Activated naive CD4-positive, alpha-beta T cell treated with anti-CD3 and anti-CD28 coated beads, Interleukin-2, amount 10 ng/mL, durations not matched to agents 7 days and 5 days (primary cell): ENCODE measurements at regions not wholly inside any gene's neighbourhood (a gene's known extent, or its start where the extent isn't known, plus 50 kb on each side); places are given as distances from the start of the nearest gene placed in this dataset.

ENCODE experiments used
- CTCF ChIA-PET: fragments of 350-600 bp; sonication (Branson Sonifier 250); formaldehyde crosslinking; loops from one replicate; lab custom pipeline; 2021; ENCODE audit warnings: antibody characterized with exemption; lab: Charles Lee
- DNase-seq: peaks from one replicate; pipeline ENCODE4 v3.0.0-alpha.2; 2020
- H3K27ac Mint-ChIP-seq: one replicate; pipeline ENCODE4 v1.8.0; 2021; ENCODE audit warnings: mild to moderate bottlenecking, moderate library complexity, mixed read lengths
- H3K27me3 Mint-ChIP-seq: one replicate; pipeline ENCODE4 v1.8.0; 2021; ENCODE audit warnings: mild to moderate bottlenecking, mixed read lengths
- H3K36me3 Mint-ChIP-seq: one replicate; pipeline ENCODE4 v1.8.0; 2021; ENCODE audit warnings: mixed read lengths
- H3K4me1 Mint-ChIP-seq: one replicate; pipeline ENCODE4 v1.8.0; 2021; ENCODE audit warnings: mixed read lengths
- H3K4me3 Mint-ChIP-seq: one replicate; pipeline ENCODE4 v1.8.0; 2021; ENCODE audit warnings: mild to moderate bottlenecking, moderate library complexity, mixed read lengths
- H3K9me3 Mint-ChIP-seq: one replicate; pipeline ENCODE4 v1.8.0; 2021; ENCODE audit warnings: mixed read lengths

DNA sequence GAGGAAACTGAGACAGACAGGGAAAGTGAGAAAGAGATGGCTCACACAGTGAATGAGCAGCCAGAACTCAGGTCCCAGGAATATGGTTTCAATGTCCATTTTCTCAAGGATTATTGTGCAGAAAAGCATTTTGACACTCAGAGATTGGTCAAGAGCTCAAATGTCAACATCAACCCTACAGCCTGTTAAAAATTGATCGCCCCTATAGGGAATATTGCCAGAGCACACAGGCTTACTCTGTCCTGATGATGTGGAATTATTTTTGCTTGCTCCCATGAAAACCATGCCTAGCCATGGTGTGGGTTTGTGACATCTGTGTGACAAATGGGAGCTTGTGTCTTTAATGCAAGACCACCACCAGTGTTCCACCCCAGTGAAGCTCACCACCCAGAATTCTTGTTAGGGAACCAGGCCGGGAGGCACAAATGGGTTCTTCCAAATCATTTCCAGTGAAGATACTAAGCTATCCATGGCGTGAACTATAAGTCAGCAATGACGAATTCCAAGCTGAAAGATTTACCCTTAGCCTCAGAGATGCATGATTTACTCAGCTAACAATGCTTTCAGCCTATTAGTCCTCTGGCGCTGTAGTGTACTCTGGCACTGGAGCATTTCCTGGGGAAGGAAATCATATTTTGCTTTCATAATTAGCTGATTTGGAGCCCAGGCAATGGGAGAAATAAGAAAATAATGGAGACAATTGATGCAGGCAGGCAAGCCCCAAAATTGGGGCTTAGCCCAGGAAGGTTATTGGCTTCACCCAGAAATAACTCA, 1188.2 kb upstream of the TMEM132C start:
- H3K9me3 Mint-ChIP-seq = no peaks in the 10 kb centered on the region
- no peak overlapping the region for H3K27ac Mint-ChIP-seq
- H3K4me3 Mint-ChIP-seq = no peak overlapping the region
- DNase-seq = no peak
- no peaks in the 10 kb centered on the region for H3K36me3 Mint-ChIP-seq
- CTCF ChIA-PET = no interaction called here
- H3K4me1 Mint-ChIP-seq = peaks cover 8% of the 10 kb centered on the region
- H3K27me3 Mint-ChIP-seq = peaks cover 9% of the 10 kb centered on the region

DNA sequence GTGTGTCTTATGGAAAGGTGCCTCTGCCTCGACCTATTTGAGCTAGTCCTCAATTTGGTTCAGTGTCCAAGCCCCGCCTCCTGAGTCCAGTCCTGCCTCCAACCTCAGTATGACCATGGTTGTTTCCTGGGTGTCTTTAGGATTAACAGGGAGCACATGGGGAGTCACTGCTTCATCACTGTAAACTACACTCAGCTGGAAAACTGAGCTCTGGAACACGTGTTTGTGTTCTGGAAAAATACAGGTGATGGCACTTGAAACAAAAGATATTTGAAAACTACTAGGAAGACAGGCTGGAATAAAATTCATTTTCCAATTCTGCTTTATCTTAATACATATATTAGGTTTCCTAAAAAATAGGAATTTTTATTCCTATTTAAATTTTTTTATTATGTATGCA, 1187.3 kb upstream of the TMEM132C start:
- no peak for DNase-seq
- Mint-ChIP-seq H3K4me3 (no peak overlapping the region), H3K9me3 (no peaks in the 10 kb centered on the region), H3K27ac (no peak overlapping the region), H3K27me3 (peaks cover 9% of the 10 kb centered on the region), H3K4me1 (peaks cover 8% of the 10 kb centered on the region), H3K36me3 (no peaks in the 10 kb centered on the region)
- CTCF ChIA-PET = no interaction called here

DNA sequence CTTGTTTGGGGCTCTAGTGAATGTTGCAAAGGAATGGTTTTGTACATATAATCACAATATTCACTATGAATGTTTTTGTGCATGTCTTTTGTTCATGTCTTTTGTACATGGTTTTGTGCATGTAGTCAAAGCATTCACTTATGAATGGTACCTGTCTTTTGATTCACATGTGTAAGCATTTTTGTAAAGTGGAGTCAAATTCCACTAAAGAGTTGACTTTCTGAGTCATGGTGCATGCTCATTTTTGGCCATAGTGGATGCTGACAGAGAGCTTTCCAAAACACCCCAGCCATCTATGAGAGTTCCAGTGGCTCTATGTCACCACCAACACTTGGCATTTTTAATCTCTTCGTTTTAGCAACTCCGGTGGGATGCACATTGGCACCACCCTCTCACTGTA, 1185.9 kb upstream of the TMEM132C start:
- Mint-ChIP-seq H3K27me3 (peaks cover 9% of the 10 kb centered on the region), H3K27ac (no peak overlapping the region)

DNA sequence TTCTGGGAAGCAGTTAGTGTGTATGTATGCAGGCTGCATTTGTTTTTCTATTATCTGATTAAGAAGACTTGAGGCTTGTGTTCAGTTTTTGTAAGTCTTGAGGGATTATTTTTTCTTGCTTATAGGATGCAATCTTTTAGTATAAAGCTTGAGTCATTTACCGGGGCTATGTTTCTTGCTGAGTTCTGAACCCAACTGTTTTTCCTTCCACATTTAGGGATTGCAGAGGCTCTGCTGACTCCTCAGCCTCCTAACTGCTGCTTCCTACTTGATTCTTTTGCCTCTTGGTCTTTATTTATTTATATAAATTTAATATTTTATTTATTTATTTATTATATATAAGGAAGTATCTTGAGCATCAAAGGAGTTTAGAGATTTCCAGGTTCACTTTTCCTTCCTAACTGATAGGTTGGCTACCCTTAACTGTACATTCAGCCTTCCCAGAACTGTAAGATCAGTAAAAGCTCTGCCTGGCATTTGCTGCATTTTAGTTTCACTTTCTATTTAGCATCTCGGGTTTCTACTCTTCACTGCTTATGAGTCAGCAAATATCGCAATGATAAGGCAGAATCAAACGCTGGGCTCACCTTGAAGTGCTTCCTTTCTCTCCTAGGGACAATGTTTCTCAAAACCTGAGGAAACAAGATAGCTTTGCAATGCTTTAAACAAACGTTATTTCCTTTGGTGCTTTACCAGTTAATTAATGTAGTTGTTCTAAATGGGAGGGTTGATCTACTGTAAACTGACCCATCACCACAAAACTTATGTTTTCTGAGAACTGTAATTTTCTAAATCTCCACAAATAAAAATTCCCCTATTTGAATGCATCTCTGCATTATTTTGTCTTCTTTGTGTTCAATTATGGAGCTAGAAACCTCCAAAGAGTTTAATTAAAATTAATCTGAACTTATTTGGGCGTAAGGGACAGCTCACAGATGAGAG, 1183.7 kb upstream of the TMEM132C start:
- Mint-ChIP-seq H3K27ac (peak overlapping the region; percentile 69), H3K4me1 (peaks cover 8% of the 10 kb centered on the region), H3K36me3 (no peaks in the 10 kb centered on the region), H3K27me3 (no peaks in the 10 kb centered on the region), H3K4me3 (peak overlapping the region; percentile 51), H3K9me3 (no peaks in the 10 kb centered on the region)
- CTCF ChIA-PET = interaction anchor here (1.4 kb wide), 1 partner anchor 26 kb away, joined by 4 read pairs; no protein-coding TSS in a partner anchor
- peak; percentile 29 for DNase-seq

More for the DNA sequence above, 1185.9 kb upstream of the TMEM132C start:
- CTCF ChIA-PET = no interaction called here
- DNase-seq = no peak
- Mint-ChIP-seq H3K4me1 (peaks cover 8% of the 10 kb centered on the region), H3K4me3 (no peak overlapping the region), H3K9me3 (no peaks in the 10 kb centered on the region), H3K36me3 (no peaks in the 10 kb centered on the region)

DNA sequence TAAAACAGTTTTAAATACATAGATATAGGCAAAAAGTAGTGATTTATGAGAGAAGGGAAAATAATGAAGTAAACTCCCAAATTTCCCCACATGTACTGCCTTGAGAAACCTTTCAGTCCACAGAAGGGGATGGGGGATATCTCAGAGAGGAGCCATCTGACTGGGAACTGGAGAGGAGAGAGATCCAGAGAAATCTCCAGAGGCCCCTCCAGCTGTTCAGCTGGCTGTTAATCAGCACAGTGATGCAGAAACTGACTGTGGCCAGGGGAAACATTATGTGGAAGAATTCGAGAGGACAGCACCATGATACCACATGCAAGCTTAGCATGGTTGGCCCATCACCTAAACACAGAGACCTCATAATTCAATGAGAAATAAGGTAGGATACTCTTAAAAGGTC, 1165.9 kb upstream of the TMEM132C start:
- Mint-ChIP-seq H3K4me1 (no peaks in the 10 kb centered on the region), H3K36me3 (no peaks in the 10 kb centered on the region), H3K9me3 (no peaks in the 10 kb centered on the region), H3K4me3 (no peak overlapping the region), H3K27ac (no peak overlapping the region), H3K27me3 (no peaks in the 10 kb centered on the region)
- CTCF ChIA-PET = no interaction called here
- DNase-seq = no peak

DNA sequence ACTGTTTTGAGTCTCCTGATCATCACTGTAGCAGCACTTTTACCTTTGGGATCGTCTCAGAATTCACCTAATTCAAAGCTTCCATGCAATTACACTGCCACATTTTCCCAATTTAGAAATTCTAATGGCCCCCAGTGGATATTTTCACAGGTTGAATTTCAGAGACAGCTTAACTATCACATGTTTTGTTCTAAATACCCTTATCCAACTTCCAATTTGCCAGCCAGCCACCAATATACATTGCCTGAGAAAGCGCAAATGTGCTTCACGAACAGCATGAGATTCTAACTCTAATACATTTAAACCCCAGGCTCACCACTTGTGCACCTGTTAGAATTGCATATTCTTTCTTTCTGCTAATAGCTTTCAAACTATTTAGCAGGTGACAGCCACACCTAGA, 1160.9 kb upstream of the TMEM132C start:
- Mint-ChIP-seq H3K36me3 (no peaks in the 10 kb centered on the region), H3K27ac (no peak overlapping the region), H3K4me1 (no peaks in the 10 kb centered on the region), H3K4me3 (no peak overlapping the region), H3K27me3 (peaks cover 3% of the 10 kb centered on the region), H3K9me3 (no peaks in the 10 kb centered on the region)
- no peak for DNase-seq
- CTCF ChIA-PET = interaction anchor here (0.7 to 3.8 kb wide), 2 partner anchors 67 to 275 kb away, joined by 3 to 15 read pairs; no protein-coding TSS in a partner anchor

DNA sequence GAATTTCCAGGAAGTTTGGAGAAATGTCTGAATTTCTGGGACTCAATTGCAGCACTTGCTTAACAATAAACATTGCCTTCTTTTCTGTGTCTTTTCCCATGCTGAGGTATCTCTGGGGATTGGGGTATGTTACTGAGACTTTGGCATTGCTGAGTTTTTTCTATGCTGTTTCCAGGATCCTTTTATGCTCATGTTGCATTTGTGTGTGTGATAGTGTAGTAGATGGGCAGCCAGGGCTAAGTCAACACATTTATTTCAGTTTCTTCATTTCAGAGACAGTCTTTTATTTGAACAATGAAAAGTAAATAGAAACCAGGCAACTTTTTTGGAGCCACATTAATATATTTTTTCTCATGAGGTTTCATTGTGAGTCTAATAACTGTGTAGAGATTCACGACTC, 1160.3 kb upstream of the TMEM132C start:
- CTCF ChIA-PET = interaction anchor here (0.6 to 3.8 kb wide), 3 partner anchors 15 to 275 kb away, joined by 3 to 15 read pairs (median 3); no protein-coding TSS in a partner anchor
- Mint-ChIP-seq H3K27ac (no peak overlapping the region), H3K36me3 (no peaks in the 10 kb centered on the region), H3K9me3 (no peaks in the 10 kb centered on the region), H3K4me1 (no peaks in the 10 kb centered on the region), H3K4me3 (no peak overlapping the region), H3K27me3 (peaks cover 3% of the 10 kb centered on the region)
- DNase-seq = no peak

DNA sequence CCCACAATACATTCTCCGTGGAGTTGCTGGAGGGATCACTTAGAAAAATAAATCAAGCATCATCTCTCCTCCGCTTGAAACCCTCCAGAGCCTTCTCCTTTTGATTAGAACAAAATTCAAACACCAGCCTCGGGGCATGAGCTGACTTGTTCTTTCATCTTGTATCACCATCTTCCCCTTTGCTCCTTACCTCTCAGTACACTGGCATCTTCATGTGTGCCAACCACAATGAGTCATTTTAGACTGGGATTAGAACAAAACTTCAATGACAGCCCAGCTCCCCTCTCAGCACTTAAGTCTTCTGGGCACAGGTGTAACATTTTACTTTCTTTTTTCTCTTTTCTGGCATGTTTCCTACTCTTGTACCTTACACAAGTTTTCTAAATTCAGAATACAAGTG, 1159.2 kb upstream of the TMEM132C start:
- DNase-seq = no peak
- peaks cover 3% of the 10 kb centered on the region for H3K27me3 Mint-ChIP-seq
- no peaks in the 10 kb centered on the region for H3K36me3 Mint-ChIP-seq
- CTCF ChIA-PET = interaction anchor here (0.5 to 3.8 kb wide), 11 partner anchors 11 to 570 kb away, joined by 3 to 22 read pairs (median 12); no protein-coding TSS in a partner anchor
- H3K27ac Mint-ChIP-seq = no peak overlapping the region
- H3K4me1 Mint-ChIP-seq = no peaks in the 10 kb centered on the region
- no peaks in the 10 kb centered on the region for H3K9me3 Mint-ChIP-seq
- H3K4me3 Mint-ChIP-seq = no peak overlapping the region

DNA sequence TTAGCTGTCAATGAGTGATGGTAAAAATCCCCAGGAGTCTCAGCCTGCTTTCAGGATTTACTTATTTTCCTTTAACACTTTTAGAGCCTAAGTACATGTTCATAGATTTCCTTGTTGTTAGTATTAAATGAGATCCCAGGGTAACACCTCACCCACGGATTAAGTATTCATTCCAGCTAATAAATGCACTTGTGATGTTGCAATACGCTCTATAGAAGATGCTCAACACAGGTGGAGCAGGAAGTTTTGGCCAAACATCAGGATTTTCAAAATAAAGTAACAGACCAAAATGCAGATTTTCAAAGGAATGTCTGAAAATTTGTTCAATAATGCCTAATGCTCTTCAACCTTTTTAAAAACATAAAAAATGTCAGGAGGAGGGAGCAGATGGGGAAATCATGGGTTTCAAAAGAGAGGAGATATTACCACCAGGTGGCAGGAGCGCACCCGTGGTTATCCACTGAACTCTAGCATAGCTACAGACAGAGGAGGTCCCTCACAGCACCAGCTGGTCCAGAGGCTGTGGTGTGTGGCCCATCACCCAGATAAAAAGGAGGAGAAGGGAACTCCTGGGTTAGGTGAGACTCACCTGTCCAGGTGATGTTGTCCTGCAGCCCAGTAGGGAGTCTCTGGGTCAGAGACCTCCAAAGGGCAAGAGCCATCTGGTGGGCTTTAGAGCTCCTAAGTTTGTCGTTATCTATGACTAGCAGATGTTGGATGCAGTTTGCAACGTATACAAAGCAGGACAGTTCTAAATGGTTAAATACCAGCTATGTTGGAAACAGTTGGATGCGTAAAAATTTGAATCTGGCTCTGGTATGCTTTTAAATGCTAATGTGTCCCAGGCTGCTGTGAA, 1158.4 kb upstream of the TMEM132C start:
- CTCF ChIA-PET = interaction anchor here (0.5 to 3.8 kb wide), 20 partner anchors 10 to 581 kb away, joined by 3 to 22 read pairs (median 4); no protein-coding TSS in a partner anchor
- Mint-ChIP-seq H3K27ac (no peak overlapping the region), H3K4me1 (no peaks in the 10 kb centered on the region), H3K36me3 (no peaks in the 10 kb centered on the region), H3K27me3 (peaks cover 3% of the 10 kb centered on the region), H3K9me3 (no peaks in the 10 kb centered on the region), H3K4me3 (no peak overlapping the region)
- peak; percentile 66 for DNase-seq

DNA sequence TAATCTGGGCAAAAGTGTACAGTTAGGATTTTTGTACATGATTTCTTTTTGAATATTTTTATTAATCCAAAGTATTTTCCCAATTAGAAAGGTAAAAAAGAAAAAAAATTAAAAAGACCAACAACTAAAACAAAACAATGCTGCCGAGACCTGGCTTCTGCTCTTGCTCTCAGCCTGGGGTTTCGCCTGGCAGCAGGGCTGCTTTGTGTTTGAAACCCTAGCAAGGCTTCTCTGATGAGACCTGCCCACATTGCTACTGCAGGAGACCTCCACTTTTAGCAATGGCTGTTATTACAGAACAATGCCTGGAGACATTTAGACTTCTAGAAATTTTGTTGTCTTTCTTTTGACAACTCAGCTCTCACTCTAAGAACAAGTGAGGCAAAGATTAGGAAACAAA, 1153.0 kb upstream of the TMEM132C start:
- H3K4me1 Mint-ChIP-seq = no peaks in the 10 kb centered on the region
- no peaks in the 10 kb centered on the region for H3K36me3 Mint-ChIP-seq
- peaks cover 3% of the 10 kb centered on the region for H3K27me3 Mint-ChIP-seq
- CTCF ChIA-PET = no interaction called here
- DNase-seq = no peak
- H3K4me3 Mint-ChIP-seq = no peak overlapping the region
- no peak overlapping the region for H3K27ac Mint-ChIP-seq
- H3K9me3 Mint-ChIP-seq = no peaks in the 10 kb centered on the region

DNA sequence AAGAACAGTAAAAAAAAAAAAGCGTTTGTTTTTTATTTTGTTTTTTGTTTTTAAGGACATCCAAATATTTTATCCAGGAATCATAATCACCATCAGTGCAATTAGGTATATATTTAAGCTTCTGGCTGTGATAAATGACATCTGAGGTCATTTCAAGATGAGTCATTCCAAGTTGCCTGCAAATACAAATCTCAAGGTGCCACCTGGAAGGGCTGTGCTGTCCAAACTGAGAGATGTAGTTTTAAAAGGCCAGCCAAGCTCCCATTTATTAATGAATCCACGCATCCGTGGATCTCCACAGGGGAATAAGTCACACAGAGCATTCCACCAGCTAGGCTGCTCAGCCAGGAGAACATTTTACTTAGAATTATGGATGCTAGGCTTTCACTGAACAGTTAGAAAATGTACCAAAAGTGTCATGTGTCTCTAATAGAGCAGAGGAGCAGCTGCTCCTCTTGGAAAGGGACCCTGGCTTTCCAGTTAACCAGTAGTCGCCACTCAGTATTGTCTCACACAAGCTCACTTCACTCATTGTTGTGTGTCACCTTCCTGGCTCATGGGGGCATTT, 1151.4 kb upstream of the TMEM132C start:
- CTCF ChIA-PET = no interaction called here
- no peak overlapping the region for H3K4me3 Mint-ChIP-seq
- no peaks in the 10 kb centered on the region for H3K36me3 Mint-ChIP-seq

DNA sequence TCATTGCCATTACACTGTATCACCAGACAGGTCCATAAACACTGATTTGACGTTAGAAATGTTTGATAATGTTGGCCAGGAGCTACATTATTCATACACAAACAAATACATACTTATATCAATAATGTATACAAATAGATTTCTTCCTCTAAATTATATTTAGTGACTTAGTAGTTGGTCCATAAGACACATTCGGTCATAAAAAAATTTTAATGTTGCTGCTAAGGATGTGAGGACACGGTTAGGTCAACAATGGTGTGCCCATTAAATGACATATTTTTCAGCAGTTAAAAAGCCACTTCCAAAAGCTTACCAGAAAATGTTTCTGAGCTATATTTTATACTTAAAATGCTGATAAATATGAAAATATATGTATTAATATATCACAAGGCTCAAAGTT, 1148.7 kb upstream of the TMEM132C start:
- CTCF ChIA-PET = interaction anchor here (3.3 kb wide), 1 partner anchor 10 kb away, joined by 22 read pairs; no protein-coding TSS in a partner anchor
- no peak for DNase-seq
- Mint-ChIP-seq H3K36me3 (no peaks in the 10 kb centered on the region), H3K9me3 (no peaks in the 10 kb centered on the region), H3K4me3 (no peak overlapping the region), H3K4me1 (no peaks in the 10 kb centered on the region), H3K27ac (no peak overlapping the region), H3K27me3 (peaks cover 3% of the 10 kb centered on the region)

More for the DNA sequence above, 1151.4 kb upstream of the TMEM132C start:
- H3K27ac Mint-ChIP-seq = no peak overlapping the region
- H3K9me3 Mint-ChIP-seq = no peaks in the 10 kb centered on the region
- peaks cover 3% of the 10 kb centered on the region for H3K27me3 Mint-ChIP-seq
- no peaks in the 10 kb centered on the region for H3K4me1 Mint-ChIP-seq
- no peak for DNase-seq

DNA sequence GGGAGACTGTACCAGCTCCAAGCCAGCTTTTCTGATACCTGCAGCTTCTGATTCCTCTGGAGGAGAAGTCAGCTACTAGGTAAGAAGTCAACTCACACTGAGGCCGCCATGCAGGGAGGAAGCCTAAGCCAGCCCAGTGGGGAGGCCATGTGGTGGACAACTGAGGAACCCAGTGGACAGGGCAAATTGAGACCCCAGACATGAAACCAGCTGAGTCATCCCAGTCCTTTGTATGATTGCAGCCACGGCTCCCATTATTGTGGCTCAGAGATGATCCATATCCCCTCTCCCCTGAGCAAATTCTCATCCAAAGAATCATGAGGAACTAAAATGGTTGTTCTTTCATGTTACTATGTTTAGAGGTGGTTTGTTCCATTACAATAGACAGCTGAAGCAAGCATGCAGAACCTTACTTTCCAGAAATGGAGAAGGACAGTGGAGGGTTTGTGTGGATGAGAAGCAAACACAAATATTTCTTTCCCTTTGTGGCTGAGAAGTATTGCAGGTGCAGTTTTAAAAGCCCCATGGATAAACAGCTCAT, 1147.3 kb upstream of the TMEM132C start:
- H3K27ac Mint-ChIP-seq = no peak overlapping the region
- DNase-seq = no peak
- no peaks in the 10 kb centered on the region for H3K4me1 Mint-ChIP-seq
- no peak overlapping the region for H3K4me3 Mint-ChIP-seq
- H3K9me3 Mint-ChIP-seq = no peaks in the 10 kb centered on the region
- peaks cover 3% of the 10 kb centered on the region for H3K27me3 Mint-ChIP-seq
- CTCF ChIA-PET = interaction anchor here (3.3 kb wide), 1 partner anchor 11 kb away, joined by 22 read pairs; no protein-coding TSS in a partner anchor
- H3K36me3 Mint-ChIP-seq = no peaks in the 10 kb centered on the region
